ENCODE measurements at regions not wholly inside any gene's neighbourhood (a gene's known extent, or its start where the extent isn't known, plus 50 kb on each side); places are given as distances from the start of the nearest gene placed in this dataset.
"Not testable (repeated sequence)": the region's sequence is repeated elsewhere in the genome, so short reads cannot be mapped to it uniquely, and the experiment has no call there.

DNA sequence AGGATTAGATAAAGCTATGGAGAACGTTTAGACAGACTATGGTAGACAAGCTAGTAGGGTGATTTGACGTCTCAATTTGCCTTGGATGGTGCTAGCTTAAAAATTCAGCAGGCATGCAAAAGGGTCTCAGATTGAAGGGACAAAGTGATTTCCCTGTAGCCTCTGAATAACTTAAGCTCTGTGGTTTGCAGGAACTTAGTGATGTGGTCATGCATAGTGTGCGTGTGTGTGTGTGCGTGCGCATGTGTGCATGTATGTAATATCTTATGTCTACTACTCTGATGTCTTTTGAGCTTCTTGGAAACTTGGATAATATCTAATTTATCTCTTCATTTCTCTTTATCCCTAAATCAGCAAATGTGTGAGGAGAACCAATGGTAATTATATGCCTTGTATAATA, 183.6 kb upstream of the TNC start:
- no peak for DNase-seq (ENCODE audit: low read depth)

DNA sequence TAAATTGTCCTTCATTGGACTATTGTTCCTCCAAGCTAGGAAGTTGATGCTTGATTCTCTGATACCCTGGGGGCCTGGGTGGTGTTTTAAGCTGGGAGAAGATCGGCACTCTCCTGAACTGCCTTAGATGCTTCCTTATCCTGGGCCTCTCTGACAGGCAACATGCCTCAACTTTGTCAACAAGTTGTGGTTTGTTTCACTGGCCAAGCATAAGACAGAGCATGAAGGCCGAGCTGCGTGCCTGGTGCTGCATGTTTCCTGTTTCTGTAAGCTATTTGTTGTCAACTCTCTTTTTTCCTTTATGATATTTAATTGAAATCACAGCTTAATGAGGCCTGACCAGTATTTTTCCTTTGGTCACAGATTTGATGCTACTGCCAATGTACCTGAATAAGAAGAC, 187.6 kb upstream of the TNC start:
- no peak for DNase-seq (ENCODE audit: low read depth)

DNA sequence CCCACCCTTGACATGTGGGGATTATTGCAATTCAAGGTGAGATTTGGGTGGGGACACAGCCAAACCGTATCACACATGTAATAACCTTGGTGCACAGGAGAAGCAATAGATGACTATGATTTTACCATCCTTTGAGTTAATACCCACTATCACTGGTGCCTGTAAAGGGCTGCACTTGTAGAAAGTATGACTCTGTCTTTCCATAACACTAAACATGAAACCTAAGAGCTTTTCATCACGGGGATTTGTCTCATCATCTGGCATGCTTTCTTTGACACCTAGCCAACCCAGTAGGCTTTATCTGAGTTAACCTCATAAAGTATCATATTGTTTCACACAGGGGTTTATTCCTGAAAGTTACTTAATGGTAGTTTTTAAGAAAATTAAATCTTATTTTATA, 188.9 kb upstream of the TNC start:
- no peak for DNase-seq (ENCODE audit: low read depth)

DNA sequence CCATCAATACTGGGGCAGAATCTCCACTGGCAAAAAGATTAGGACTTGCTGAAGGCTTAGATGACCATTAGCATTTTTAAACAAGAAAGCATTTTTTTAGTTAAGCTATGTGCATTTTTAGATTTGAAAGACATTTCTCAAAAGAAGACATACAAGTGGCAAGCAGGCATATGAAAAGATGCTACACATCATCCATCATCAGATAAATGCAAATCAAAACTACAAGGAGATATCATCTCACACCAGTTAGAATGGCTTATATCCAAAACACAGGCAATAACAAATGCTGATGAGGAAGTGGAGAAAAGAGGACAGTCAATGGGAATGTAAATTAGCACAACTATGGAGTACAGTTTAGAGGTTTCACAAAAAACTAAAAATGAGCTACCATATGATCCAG, 195.6 kb upstream of the TNC start:
- no peak for DNase-seq (ENCODE audit: low read depth)

DNA sequence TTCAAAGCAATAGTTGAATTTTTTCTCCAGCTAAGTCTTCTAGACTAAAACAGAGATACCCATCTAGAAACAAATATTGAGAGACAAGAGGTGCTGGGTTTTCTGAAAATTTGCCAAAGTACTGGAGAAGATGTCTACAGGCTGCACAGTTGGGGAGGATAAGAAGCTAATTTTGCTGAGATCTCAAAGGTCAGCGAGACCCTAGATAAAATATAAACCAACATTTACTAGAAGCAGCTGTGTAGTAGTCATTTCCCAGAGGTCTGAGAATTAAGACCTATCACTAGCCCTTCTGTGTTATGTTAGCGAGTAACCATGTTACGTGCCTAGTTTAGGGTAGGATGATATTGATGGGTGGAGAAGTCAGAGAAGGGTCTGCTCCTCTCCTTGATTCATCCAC, 208.5 kb upstream of the TNC start:
- no peak for DNase-seq (ENCODE audit: low read depth)

DNA sequence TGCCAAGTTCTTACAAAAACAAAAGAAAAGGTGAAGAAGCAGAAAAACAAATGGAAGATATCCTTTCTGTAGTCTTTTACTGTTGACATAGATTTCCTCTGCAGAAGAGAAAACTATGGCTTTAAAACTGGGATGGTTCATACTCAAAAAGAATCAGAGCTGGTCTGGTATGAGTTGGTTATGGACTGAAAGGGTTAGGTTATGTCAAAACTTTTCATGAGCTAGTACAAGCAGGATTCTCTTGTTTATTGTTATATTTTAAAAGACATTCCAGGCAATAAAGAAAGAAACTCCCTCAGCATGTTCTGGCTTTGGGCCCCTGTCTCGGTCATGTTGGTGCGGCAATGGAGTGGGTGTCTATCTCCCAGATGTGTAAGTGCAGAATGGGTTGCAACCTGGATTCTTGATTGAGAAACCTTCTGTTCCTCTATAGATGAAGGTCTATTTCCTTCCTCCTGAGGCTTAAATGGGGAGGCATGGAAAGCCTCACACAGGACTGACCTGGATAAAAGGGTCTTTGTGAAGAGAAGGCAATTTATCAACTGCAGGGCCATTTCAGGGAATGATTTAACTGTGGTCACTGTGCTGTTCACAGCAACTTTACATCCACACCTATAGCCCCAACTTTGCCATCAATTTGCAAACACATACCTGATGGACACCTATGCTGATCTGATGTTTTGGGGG, 209.6 kb upstream of the TNC start:
- peak; percentile 69 for DNase-seq (ENCODE audit: low read depth)

DNA sequence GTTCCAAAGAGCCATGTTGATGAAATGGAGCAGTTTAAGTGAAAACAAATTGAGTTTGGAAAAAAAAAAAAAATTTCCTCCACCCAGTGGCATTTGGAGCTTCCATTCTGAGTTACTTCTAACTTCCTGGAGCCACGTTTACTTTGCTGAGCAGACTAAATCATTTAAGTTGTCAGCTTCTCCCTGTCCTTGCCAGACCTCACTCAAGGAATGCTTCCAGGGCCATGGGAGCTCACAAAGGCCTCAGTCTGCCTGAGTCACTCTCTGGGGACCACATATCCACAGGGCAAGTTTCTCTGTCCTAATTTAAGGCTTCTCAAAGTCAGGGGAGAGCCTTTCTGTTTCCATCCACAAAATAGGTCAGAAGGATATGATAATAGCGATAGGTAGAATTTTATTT, 210.3 kb upstream of the TNC start:
- peak; percentile 96 for DNase-seq (ENCODE audit: low read depth)

DNA sequence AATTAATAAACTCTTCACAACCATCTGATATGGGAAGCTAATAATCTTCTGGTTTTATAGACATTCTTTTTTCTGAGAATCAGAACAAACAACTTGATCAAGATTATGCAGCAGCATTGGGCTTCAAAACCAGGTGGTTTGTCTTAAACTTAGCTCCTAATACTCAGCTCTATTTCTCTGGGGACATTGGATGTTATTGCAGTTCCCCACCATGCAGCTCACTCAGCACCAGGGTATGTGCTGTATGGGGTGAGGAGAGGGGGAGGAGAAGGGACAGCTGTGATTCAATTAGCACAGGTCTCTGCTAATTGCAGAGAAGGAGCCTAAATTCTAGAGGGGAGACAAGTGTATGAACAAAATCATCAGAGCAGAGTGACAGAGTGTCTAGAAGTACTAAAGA, 210.7 kb upstream of the TNC start:
- no peak for DNase-seq (ENCODE audit: low read depth)

DNA sequence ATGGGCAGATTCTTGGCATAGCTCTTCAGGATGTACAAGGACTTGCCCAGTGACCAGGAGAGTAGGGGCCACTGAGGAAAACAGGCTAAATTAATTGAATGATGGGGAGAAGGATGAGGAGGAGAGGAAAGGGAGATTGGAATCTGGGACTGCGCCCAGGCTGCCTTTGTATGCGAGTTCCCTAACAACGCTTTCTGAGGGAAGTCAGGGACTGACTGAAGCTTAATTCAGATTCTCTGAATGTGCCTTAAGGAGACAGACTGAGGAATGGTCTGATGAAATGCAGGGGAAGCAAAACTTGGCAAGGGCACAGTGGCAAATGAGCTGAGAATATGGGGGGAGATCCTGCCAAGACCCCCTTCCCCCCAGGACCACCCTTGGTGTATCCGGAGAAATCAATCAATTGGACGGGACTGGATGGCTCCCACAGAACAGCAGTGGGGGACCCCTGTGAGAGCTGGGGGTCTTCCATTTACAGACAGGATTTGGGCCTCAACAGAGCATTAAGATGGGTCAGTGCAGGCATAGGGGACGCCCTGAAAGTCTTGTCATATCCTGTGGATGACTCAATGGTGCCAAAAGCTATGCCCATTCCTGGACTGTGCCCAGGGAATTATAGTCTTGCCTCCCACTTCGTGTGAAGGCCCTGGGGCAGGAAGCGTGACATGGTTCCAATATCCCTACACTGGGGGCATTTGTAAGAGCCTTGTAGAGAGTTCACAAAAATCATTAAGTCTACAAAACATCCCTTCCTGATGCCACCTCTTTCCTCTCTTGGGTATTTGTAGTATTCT, 215.5 kb upstream of the TNC start:
- no peak for DNase-seq (ENCODE audit: low read depth)

DNA sequence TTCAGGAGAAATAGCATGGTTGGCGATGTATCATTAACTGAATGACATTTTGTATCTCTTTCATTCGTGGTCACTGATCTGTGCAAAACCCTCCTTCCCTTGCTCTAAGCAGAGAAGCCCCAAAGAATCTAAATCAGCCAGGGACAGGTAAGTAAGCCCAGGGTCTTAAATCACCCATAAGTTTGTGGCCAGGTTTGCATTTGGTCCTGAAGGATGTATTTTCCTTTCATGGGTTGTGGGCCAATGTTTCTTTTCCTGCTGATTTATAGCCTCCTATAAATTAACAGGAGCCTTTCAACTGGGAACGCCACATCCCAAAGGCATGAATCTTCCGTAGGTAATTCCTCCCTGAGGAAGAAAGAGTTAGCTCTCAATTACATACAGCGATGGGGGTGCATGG, 217.5 kb upstream of the TNC start:
- DNase-seq (ENCODE audit: low read depth), result no peak

DNA sequence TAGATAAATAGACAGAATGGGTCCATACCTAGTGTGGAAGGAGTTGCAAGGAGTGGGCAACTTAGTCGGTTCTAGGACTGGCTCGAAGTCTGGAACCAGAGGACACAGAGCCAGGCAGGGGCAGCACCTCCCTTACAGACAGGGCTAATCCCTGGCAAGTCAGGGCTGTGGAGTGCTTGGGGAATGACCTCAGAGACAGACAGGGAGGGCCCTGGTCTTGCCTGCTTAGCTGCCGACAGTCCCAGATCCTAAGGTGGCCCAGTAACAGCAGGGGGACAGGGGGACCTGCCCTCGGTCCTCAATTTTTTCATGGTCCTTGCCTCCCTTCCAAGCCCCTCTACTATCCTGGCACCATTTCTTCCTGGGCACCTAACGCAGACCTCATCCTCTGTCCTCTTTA, 222.4 kb upstream of the TNC start:
- DNase-seq (ENCODE audit: low read depth), result no peak

DNA sequence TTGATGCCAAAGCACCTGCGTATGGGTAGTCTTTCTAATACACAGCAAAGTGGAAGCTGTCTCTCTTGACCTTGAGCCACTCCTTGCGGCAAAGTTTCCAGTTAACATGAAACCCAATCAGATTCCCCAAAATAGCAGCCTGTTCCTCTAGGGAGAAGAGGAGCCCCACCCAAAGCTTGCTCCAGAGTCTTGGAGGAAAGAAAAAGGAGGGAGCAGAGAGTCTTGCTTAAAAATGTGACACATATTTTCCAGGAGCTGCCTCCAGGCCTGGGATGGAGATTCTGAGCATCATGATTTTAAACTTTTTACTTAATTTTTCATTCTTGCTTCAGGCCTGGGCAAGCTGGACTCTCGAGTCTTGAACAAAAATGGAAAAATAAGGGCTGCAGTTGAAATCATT, 223.5 kb upstream of the TNC start:
- DNase-seq (ENCODE audit: low read depth), result no peak

DNA sequence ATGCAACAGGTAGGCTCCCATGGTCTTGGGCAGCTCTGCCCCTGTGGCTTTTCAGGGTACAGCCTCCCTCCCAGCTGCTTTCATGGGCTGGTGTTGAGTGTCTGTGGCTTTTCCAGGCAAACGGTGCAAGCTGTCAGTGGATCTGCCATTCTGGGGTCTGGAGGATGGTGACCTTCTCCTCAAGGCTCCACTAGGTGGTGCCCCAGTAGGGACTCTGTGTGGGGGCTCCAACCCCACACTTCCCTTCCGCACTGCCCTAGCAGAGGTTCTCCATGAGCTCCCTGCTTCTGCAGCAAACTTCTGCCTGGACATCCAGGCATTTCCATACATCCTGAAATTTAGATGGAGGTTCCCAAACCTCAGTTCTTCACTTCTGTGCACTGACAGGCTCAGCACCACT, 229.8 kb upstream of the TNC start:
- DNase-seq (ENCODE audit: low read depth), result not testable (repeated sequence)

DNA sequence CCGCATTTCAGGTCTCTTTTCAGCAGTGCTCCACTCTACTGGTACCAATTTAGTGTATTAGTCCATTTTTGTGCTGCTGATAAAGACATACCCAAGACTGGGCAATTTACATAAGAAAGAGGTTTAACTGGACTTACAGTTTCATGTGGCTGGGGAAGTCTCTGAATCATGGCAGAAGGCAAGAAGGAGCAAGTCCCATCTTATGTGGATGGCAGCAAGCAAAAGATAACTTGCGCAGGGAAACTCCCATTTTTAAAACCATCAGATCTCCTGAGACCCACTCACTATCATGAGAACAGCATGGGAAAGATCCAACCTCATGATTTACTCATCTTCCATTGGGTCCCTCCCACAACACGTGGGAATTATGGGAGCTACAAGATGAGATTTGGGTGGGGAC, 231.0 kb upstream of the TNC start:
- not testable (repeated sequence) for DNase-seq (ENCODE audit: low read depth)

DNA sequence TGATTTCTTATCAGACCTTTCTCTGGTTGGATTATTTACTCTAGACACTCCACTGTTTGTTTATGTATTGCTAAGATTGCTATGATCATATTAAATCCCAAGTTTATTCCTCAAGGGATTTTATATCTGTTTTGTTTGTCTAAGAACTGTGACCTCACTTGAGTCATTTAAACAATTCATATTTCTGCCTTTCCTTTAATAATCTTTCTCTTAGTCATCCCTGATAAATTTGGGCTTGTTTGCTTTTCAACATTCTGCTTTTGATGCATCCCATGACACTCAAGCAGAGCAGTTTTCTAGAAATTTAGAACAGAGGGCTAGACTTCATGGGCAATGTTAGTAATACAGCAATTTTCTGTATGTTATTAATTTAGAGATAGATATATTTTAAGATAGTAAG, 231.6 kb upstream of the TNC start:
- no peak for DNase-seq (ENCODE audit: low read depth)

DNA sequence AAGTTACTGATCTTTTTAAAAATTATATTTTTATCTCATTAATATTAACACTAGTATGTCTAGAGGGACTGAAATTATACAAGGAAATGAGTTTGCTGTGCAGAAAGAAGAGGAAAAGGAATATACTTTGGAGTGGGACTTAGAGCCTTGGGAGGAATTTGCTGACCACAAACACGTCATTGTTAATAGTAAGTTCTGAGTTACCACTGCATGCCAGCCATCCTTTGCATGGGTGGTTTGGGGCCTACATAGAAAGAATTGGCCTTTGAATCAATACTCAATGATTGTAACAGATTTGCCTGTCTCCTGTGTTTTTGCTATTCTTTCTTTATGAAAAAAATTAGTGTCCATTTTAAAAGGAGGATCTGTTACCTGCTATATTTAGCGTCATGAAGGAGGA, 232.6 kb upstream of the TNC start:
- no peak for DNase-seq (ENCODE audit: low read depth)

DNA sequence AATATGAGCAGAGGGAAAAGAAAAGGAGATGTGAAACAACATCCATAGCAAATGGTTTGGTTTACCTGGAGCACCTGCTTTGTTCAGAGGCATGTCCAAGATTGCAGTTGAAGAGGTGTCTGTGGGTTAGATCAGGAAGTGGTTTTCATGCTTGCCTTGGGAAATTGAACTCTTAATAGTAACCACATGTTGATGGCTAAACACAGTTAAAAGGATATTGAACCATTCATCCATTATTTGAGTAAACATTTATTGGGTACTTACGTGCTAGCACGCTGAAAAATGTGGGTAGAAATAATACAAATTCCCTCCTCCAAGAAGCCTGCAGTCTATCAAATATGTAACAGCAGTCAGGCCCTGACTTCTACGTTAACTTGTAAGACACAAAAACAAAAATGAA, 235.7 kb upstream of the TNC start:
- DNase-seq (ENCODE audit: low read depth), result no peak

DNA sequence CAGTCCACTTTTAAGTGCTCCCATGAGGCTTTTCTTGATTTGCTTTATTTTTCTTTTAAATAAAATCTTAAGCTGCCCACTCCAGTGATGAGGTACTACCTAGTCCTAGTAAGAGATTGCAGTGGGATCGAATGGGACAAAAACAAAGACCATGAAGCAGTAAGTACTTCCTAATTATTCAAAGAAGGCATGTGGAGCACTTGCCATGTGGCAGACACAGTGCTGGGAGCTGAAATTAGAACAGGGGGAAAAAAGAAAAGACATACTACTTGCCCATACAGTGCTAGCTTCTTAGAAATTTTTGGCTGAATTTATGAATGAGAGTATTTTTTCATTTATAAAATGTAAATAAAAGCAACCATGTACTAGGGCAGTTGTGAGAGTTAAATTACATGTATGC, 239.9 kb upstream of the TNC start:
- no peak for DNase-seq (ENCODE audit: low read depth)

DNA sequence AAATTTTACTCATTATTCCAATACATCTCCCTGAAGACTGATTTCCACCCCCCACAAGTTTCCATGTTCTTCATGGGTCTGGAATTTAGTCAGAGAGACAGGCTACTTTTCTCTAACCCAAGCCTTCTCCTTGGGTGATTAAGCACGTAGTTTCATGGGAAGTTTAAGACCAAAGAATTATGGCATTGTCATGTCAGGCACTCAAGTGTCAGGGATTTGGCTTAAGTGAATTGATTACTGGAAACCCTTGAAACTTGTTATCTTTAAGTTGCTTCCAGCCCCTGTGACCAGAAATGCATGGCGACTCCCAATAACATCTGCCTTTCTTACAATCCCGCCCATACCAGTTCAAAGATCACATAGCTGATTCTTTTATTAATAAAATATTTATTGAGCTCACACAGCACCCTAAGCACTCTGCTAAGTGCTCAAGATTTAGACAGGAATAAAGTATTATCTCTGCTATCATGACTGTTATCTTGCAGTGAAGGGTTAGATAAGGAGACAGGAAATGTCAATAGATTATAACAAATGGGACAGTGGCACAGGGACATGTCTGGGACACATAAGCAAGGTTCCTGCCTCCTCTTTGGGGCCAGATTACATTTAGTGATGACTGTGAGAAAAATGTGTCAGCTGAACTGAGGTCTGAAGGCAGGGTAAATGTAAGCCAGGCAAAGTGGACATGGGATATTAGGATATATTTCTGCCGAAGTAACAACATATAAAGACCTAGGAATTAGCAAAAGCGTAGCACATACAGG, 241.2 kb upstream of the TNC start:
- DNase-seq (ENCODE audit: low read depth), result no peak

DNA sequence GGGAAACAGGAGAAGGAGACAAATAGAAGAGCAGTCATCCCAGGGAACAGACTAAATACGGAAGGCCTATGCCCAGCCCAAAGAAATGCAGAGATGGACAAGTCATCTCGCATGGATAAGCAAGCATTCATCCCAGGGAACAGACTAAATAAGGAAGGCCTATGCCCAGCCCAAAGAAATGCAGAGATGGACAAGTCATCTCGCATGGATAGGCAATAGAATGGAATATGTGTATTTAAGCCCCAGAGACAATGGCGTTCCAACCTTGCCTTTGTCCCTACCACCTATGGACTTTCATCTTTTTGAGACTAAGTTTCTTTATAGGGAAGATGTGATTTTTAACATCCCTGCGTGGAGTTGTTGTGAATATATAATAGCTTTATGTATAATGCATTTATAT, 242.2 kb upstream of the TNC start:
- DNase-seq (ENCODE audit: low read depth), result no peak

DNA sequence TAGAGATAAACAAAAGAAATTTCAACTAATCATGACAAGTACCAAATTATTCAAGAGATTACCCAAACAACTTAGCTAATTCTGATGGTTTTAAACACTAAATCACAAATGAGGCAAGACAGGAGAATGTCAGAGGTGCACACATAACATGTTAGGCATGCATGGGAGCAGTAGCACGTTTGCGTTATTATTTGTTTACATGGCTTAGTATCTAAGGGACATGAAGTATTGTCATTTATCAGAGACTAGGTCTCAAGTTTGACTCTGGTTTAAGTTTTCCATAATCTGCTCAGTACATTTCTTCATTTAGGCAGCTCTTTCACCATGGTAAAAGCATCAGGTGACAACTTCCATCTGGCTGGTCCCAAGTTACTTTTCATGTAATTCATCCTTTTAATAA, 244.1 kb upstream of the TNC start:
- DNase-seq (ENCODE audit: low read depth), result no peak

DNA sequence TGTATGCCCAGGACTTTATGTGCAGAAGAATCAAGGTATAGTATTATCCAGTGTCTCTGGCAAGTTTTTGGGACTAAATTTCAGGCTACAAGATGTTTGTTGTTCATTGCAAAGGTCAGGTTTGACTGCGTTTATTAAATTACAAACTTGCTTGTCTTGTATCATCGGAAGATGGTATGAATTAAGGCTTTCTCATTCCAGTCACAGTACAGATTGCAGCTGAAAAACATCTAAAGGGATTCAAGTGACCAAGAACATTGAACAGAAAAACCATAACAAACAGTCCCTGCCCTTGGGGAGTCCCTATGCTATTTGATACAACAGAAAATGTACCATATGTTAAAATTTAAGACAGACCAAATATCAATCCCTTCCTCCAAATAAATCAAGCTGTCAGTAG, 244.7 kb upstream of the TNC start:
- no peak for DNase-seq (ENCODE audit: low read depth)

DNA sequence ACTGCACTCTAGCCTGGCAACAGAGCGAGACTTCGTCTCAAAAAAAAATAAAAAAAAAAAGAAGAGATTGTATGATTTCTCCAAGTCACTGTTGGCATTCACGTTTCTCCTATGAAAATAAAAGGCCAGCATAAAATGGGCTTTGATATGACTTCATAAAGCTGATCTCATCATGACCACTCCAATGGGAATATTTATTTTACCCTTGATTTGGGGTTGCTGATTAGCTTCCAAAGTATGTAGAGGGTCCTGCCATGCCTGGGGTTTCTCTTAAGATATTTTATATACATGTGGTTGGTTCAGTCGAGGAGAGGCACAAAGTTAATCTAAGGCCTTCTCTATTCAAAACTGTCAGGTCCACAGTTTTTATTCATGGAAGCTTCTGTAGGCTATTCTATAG, 247.0 kb upstream of the TNC start:
- DNase-seq (ENCODE audit: low read depth), result no peak
